ENCODE measurements at regions not wholly inside any gene's neighbourhood (a gene's known extent, or its start where the extent isn't known, plus 50 kb on each side); places are given as distances from the start of the nearest gene placed in this dataset.
"Not testable (repeated sequence)": the region's sequence is repeated elsewhere in the genome, so short reads cannot be mapped to it uniquely, and the experiment has no call there.

DNA sequence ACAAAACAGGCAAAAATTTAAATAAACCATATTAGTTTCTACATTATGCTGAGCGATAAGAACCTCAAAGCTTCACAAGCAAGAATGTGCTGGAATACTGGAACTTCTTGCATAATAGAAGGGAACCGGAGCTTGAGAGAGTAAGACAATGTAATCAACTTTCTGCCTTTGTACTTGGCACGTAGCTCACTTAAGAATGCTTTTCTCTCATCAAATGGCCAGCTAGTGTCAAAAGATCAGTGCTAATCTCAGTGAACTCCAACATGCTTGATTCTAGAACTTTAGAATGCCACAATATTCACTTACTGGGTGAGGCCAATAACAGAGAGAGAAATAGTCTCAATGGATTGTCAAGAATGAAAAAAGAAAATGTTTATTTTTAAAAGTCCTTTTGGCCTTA, 486.1 kb upstream of the LRRC7 start:
- no peak for TF ChIP-seq CTCF (IDR thresholded peaks at IDR 0.05)
- H3K4me3 ChIP-seq: no peak overlapping the region
- DNase-seq (no peak), ATAC-seq (no peak)
- no peaks in the 10 kb centered on the region for H3K36me3 ChIP-seq (ENCODE audit: low read depth)
- H3K4me1 ChIP-seq (ENCODE audit: low read depth): no peaks in the 10 kb centered on the region
- H3K9me3 ChIP-seq: no peaks in the 10 kb centered on the region
- intact Hi-C loops (cut with DNase I, micrococcal nuclease): no loop called here

DNA sequence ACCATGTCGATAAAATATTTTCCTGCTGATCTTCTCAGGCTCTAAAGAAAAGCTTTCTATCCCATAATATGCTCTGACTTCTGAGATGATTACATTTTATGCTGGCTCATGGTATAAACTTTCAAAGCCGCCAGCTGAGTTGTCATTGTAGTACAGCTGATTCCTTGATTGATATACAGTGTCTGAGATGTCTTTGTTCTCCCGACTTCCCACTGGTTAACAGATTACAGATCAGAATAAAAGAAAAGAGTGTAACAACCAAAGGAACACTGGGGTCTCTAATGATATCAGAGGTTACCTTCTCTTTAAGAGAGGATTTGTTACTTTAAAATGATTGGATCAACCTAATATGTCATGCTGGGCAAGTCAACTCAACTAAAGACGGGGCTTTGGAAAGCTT, 485.4 kb upstream of the LRRC7 start:
- intact Hi-C loops (cut with DNase I, micrococcal nuclease): no loop called here
- no peak overlapping the region for H3K4me3 ChIP-seq
- no peaks in the 10 kb centered on the region for H3K4me1 ChIP-seq (ENCODE audit: low read depth)
- DNase-seq (no peak), ATAC-seq (no peak)
- H3K36me3 ChIP-seq (ENCODE audit: low read depth): no peaks in the 10 kb centered on the region
- no peaks in the 10 kb centered on the region for H3K9me3 ChIP-seq
- no peak for TF ChIP-seq CTCF (IDR thresholded peaks at IDR 0.05)

- no peaks in the 10 kb centered on the region for H3K36me3 ChIP-seq (ENCODE audit: low read depth)
- intact Hi-C loops (cut with DNase I, micrococcal nuclease): no loop called here
- DNase-seq (no peak), ATAC-seq (no peak)
- peaks cover 10% of the 10 kb centered on the region for H3K9me3 ChIP-seq
- no peak overlapping the region for H3K4me3 ChIP-seq
- H3K4me1 ChIP-seq (ENCODE audit: low read depth): no peaks in the 10 kb centered on the region
- no peak for TF ChIP-seq CTCF (IDR thresholded peaks at IDR 0.05)
These were observed 481.6 kb upstream of the LRRC7 start for GRCh38 chr1:69086148-69086547.

GRCh38 chr1:69088571-69088970, 479.2 kb upstream of the LRRC7 start:
- Histone ChIP-seq H3K4me3 (no peak overlapping the region), H3K36me3 (ENCODE audit: low read depth) (no peaks in the 10 kb centered on the region), H3K4me1 (ENCODE audit: low read depth) (no peaks in the 10 kb centered on the region), H3K9me3 (peaks cover 20% of the 10 kb centered on the region)
- no peak for TF ChIP-seq CTCF (IDR thresholded peaks at IDR 0.05)
- intact Hi-C loops (cut with DNase I, micrococcal nuclease): no loop called here
- DNase-seq: no peak
- ATAC-seq: no peak

DNA sequence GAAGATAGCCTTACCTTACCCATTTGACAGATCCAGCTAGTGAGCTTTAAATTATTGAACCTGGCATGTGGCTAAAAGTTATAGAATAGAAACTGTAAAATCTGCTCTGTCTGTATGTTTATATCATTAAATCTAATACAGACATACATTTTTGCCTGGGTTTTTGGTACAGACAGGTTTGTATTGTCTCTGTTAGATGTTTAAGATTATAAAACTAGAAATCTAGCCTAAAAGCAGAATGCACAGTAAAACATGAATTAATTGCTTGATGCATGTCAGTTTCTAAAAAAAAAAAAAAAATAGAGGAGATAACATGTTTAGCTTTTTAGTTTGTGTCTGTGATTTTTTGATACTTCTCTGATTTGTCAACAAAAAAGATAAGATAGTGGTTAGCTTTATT, 477.6 kb upstream of the LRRC7 start:
- Histone ChIP-seq H3K4me3 (no peak overlapping the region), H3K9me3 (peaks cover 20% of the 10 kb centered on the region), H3K36me3 (ENCODE audit: low read depth) (no peaks in the 10 kb centered on the region), H3K4me1 (ENCODE audit: low read depth) (no peaks in the 10 kb centered on the region)
- no peak for ATAC-seq
- intact Hi-C loops (cut with DNase I, micrococcal nuclease): no loop called here
- no peak for DNase-seq
- TF ChIP-seq CTCF (IDR thresholded peaks at IDR 0.05): no peak

DNA sequence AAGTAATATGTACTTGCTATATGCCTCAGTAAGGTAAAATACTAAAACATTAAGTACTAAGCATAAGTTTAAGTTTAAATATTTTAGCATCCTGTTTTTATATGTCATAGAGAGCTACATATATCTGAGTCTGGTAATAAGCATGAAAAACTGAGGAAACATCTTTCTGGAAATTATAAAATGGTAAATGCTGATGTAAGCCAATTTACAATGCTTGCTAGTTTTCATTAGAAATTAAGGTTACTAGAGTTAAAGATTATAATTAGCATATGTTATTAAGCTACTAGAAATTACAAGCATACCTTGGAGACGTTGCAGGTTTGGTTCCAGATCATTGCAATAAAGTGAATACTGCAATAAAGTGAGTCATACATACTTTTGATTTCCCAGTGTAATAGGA, 477.0 kb upstream of the LRRC7 start:
- H3K9me3 ChIP-seq: peaks cover 20% of the 10 kb centered on the region
- ATAC-seq: no peak
- intact Hi-C loops (cut with DNase I, micrococcal nuclease): no loop called here
- no peak for DNase-seq
- no peaks in the 10 kb centered on the region for H3K36me3 ChIP-seq (ENCODE audit: low read depth)
- H3K4me1 ChIP-seq (ENCODE audit: low read depth): no peaks in the 10 kb centered on the region
- no peak for TF ChIP-seq CTCF (IDR thresholded peaks at IDR 0.05)
- no peak overlapping the region for H3K4me3 ChIP-seq

GRCh38 chr1:69102058-69102457, 465.7 kb upstream of the LRRC7 start:
- H3K36me3 ChIP-seq (ENCODE audit: low read depth); H3K4me3 ChIP-seq; intact Hi-C loops (cut with DNase I, micrococcal nuclease); H3K4me1 ChIP-seq (ENCODE audit: low read depth); DNase-seq; ATAC-seq: not testable (repeated sequence)
- H3K9me3 ChIP-seq: peaks cover 11% of the 10 kb centered on the region

All from mucosa of descending colon (tissue), 3 donors.